SH-SY5Y (cell line): ENCODE measurements at regions not wholly inside any gene's neighbourhood (a gene's known extent, or its start where the extent isn't known, plus 50 kb on each side); places are given as distances from the start of the nearest gene placed in this dataset.

ENCODE experiments used
- GATA2 ChIP-seq: IDR thresholded peaks from 2 replicates; pipeline ENCODE4 v1.6.1; 2011; ENCODE audit warnings: mild to moderate bottlenecking, low read depth, low read length
- GATA3 ChIP-seq: IDR thresholded peaks from 2 replicates; pipeline ENCODE4 v1.6.1; 2011; ENCODE audit warnings: low read depth, mild to moderate bottlenecking, low read length, moderate library complexity

DNA sequence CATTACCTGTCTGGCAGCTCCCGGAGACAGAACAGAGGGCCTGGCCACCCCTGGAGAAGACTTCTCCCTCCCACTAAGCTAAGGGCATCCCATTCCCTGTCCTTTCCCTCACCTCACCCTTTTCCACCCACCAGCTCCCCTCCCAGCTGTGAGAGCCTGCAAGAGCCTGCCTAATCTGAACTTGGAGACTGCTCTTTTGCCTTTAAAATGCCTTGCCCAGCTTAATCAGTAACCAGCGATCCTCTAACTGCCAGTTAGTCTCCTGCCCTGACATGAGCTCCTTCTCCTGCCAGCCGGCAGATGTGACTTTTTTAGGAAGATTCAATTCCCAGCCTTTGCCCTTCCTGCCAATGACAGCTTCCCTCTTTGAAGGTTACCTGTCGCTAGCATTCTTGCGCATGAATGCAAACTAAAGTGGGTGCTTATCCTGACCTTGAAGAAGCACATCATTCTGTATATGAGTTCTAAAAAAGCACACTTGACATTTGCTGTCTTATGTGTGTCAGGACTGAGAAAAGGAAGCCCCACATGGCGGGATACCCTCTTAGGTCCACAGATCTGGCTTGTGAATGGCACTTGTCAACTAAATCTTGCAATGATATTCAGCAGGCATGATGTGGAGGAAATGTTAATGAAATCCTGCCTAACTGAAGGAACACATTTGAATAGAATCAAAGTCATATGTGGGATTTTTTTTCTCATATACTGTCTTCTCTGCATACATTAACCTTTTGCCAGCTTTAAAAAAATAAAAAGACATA, 411.2 kb upstream of the SLC30A5 start:
- TF ChIP-seq GATA2 (no peak), GATA3 (no peak)

DNA sequence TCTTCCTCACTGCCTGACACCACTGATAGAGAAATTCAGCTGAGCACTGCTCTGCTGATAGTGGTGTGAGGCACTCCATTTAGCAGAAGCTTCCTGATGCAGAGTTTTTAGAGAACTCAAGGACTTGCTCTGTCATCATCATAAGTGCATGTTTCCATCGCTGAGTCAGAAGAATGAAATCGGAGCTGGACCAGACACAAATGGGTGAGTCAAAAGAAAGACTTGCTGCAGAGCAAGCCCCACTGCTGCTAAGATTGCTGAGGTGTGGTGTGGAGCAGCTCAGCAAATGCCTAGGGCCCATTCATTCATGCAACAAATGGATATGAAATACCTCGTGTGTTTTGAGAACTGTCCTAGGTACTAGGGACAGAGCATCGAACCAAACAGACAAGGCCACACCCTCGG, 410.2 kb upstream of the SLC30A5 start:
- no peak for TF ChIP-seq GATA2
- no peak for TF ChIP-seq GATA3

DNA sequence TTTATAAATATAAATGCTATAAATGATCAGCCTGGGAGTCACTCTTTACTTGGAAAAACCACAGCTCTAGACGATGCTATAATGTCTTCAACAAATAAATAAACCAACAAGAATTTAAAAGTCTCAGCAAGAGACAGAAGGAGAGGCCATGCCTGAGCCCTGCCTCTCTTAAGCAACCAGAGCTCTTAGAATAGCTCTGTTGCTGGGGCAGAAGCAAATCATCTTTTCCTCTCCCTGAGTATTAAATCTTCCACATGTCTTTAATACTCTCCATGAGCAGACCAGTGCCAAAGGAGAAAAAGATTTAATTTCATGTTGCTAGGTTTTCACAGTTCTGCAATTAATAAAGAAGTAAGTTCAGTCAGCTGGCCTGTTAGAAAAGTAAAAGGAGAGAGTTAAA, 408.0 kb upstream of the SLC30A5 start:
- TF ChIP-seq GATA3 = no peak
- TF ChIP-seq GATA2 = no peak

DNA sequence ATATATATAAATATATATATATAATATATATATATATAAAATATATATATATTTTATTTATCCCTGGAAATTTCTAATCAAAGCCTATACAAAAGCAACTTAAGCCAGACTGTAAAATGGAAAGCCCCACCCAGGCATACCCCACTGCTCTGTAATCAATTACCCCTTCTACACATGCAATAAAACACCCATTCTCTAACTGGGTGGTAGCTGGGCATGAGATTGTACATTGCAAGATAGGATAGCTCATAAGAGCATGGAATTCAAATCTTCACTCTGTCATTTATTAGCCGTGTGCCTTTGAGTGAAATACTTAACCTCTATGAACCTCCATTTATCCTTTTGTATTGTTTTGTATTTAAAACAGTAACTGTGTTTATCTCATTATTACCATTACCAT, 405.3 kb upstream of the SLC30A5 start:
- TF ChIP-seq GATA2 = no peak
- no peak for TF ChIP-seq GATA3

DNA sequence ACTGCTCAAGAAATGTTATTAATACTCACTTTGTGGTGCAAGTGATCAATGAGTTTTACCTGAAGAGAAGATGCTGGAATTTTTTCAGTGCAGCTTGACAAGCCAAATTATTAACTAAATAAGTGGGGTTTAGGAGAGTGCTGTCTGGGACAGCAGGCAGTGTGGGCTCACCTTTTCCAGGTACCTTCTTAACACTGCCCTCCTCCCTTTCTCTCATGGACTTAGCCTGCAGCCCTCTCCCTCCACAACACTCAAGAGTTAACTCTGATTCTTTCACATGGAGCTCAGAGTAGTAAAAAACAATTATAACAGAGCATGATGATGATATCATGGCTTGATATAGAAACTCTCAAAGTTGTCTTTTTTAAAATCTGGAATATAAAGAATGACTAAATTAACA, 404.8 kb upstream of the SLC30A5 start:
- TF ChIP-seq GATA2 (no peak), GATA3 (no peak)

DNA sequence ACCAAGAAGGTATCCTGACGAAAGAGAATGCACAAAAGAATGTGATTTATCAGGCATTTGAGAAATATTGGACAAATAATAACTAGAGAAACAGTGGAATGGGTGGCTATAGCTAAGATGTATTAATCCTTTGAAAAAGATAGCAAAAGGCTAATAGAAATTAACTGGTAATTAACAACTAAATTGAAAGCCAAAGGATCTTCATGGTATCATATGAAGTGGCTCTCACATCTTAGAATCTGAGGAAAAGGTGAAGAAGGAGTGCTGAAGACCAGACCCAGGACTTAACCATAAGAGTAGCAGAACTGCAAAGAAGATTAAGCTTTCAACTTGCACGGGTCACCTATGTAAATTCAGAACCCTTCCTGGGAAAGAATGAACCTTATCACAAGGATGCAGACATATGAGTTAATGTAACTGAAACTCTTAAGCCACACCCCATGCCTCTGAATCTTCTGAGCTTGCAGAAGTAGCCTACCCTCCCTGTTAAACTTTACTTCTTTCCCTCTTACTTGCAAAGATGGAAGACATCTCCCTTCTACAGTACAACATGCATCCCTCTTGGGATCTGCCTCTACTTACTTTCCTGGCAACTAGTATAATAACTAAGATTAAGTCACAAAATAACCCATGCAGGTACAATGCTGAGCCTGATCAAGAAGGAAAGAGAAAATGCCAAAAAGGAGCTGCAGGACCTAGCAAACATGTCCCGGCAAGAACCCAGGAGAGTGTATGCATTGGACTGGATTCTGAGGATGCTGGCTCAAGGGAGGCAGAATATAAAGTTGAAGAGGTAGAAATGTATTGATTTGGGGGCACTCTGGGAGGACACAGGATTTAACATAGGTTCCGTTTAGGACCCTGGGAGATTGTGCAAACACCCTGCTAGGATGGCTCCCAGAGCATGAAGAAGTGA, 395.5 kb upstream of the SLC30A5 start:
- TF ChIP-seq GATA2 (no peak), GATA3 (no peak)

DNA sequence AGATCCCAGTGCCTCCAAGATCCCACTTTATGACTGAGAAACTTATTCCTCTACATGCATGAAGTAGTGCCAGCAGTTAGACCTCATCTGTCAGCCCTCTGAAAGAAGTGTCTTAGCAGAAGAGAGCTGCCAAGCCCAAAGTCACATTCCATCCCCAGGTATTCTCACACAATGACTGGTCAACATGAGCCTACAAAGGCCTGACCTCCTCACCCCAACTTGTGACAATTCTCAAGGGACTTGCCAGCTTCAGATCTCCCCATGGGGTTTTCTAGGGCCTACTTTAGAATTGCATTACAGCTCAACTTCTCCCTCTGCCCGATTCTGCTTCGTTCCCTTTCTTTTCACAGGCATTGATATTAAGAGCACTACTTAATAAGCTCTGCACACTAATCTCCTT, 393.8 kb upstream of the SLC30A5 start:
- TF ChIP-seq GATA2 = no peak
- no peak for TF ChIP-seq GATA3

DNA sequence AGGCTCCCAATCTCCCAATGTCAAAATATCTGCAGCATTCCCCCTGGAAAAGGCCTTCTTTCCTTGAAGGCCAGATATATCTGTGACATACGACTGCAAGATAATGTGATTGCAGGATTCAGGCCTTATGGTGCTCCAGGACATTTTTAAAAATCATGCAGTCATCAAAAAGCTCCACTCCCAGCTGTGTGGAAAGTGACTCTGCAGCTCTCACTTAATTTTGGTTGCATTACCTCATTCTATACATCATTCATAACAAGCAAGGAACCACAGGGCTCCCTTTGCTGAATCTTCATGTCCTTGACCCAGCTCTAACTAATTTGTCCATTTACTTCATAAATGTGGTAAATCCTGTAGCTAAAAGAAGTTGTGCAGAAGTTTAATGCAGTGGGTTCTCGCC, 386.2 kb upstream of the SLC30A5 start:
- TF ChIP-seq GATA3 = no peak
- no peak for TF ChIP-seq GATA2

DNA sequence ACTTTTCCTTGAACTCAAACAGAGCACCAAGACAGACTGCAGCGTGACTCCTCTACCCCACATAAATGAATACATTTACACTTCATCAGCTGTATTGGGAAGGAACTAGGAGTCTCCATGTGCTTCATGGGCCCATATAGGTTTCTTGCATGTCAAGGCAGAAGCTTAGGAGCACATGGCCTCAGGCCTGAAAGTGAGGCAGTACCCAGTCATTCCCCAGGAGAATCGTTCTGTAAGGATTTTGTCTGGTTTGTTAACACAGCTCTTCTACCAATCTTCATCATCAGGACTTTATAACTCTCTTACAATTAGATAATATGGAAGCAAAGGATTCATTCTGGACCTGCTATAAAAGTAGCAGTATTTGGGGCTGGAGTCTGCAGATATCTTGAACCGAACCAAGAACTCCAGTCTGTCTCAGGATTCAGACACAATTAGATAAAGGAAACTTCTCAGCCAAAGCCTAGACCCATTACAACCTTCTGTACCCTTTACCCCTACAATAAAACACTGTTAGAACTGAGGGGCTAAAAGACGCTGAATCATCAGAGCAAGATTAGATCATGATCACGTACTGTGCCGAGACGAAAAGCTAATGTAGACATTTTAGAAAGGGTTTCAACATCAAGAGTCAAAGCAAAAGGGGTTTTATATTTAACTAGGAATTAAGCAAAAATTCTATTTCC, 385.5 kb upstream of the SLC30A5 start:
- TF ChIP-seq GATA3 = no peak
- TF ChIP-seq GATA2 = no peak

DNA sequence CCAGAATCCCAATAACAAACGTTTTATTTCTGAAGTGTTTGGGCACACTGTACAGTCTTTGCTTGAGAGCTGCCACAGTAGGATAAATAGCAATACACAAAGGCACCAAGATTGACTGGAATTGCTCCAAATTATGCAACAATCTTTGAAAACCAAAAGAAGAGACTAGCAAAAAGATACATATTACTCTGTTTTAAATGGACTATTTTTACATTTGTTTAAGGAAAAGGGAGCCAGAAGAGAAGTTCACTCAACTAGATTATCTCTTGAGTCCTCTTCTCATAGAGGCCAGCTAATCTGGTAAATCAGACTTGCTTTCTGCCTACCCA, 385.0 kb upstream of the SLC30A5 start:
- TF ChIP-seq GATA2 (no peak), GATA3 (no peak)

DNA sequence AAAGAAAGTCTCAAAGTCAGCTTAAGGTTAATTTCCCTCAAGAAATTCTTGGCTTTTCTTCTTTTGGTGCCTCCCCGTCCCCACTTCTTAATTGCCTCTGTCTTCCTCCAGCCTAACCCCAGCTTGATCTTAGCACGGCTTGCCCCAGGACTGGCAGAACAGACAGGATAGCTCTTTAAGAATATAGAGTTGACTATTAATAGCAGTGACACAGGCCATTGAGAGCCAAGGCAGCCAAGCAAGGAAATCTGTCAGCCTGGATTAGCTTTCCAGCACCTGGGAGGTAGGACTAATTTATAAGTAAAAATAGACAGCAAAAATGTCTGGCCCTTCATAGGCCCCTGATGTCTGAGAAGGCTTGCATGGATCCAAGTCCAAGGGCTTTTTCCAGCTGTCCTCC, 384.6 kb upstream of the SLC30A5 start:
- TF ChIP-seq GATA2 (no peak), GATA3 (no peak)

DNA sequence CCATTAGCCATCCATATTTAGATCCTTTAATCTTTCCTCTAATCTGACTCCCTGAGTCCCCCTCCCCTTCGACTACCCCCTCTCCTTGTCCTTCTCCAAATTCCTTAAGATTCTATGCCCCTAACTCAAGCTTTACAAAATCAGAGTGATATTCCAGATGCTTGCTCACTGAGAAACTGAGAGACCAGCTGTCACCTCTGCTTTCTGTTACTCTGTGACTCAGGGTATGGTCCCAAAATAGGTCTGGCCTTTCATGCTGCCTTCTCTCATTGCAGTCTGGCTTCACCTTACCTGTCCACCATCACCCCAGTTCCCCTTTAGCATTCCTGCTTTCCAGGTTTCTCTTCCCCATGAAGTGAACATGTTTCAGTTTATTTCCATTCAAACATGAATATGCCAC, 383.3 kb upstream of the SLC30A5 start:
- TF ChIP-seq GATA2 (no peak), GATA3 (no peak)

DNA sequence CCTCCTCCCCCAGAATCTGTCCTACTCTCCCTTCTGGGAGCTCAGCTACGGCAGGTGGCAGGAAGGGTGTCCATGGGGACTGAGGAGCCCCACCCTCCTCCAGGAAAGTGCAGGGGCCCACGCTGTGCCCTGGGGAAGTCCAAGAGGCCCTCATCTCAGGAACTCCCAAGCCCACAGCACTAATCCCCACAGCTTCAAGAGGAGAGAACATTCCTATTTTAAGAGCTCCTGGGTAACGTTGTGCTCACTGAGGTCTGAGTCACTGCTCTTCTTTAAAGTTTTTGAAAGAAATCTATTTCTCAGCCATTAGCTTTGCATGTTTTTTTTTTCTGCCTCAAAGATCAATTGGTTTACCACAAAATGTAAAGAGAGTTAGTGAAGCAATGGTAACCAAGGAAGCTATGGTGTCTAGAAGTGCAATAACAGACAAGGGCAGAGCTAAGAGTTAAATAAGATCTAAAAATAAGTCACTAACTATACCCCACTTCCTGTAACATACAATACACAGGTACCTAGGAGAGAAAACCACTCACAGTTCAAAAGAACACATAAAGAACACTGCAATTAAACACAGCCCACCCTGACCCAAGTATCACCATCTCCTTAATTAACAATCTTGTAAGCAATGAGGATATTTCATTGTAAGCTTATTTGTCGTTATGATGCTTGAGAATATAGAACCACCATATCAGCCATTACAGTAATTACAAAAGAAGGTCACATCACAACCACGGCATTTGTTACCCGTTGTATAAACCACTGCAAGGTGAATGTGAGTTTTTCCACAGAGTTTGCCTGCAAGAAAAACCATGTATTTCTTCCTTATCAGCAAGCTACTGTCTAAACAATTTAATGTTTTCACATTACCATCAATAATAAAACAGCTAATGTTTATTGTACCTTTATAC, 382.3 kb upstream of the SLC30A5 start:
- TF ChIP-seq GATA2 (no peak), GATA3 (no peak)
